ENCODE measurements at regions not wholly inside any gene's neighbourhood (a gene's known extent, or its start where the extent isn't known, plus 50 kb on each side); places are given as distances from the start of the nearest gene placed in this dataset.

DNA sequence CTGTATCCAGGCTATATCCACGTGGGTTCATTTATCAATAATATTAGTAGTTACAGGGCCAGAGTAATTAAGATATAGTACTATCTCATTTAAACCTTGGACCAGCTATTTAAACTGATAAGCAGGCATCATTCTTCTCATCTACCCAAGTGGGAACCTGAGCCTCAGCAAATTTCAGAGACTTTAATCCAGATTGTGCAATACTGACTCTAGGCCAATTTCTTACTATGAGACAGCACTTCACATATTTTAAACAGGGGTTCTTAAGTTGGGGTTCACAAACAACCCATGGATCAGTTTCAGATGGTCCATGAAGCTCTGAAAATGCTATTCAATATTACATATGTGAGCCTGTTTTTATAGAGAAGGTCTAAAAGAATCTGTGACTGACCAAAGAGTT, 302.7 kb upstream of the PSMD7 start:
- Histone ChIP-seq H3K27ac (ENCODE audit: control insufficient read depth, insufficient read depth) (no peak overlapping the region), H3K9me3 (replicated peaks; ENCODE audit: control insufficient read depth, insufficient read depth, low read length) (no peaks in the 10 kb centered on the region), H3K79me2 (ENCODE audit: control insufficient read depth, insufficient read depth, low read length) (no peaks in the 10 kb centered on the region), H4K20me1 (ENCODE audit: control insufficient read depth, insufficient read depth) (no peaks in the 10 kb centered on the region), H3K9ac (ENCODE audit: control insufficient read depth, insufficient read depth, low read length) (no peak overlapping the region), H3K4me2 (ENCODE audit: control insufficient read depth, insufficient read depth) (no peak overlapping the region), H3K36me3 (ENCODE audit: control insufficient read depth in 2 of 2, insufficient read depth in 2 of 2, low read length in 1 of 2) (no peaks in the 10 kb centered on the region), H3K27me3 (replicated peaks in 1 of 2; ENCODE audit: control insufficient read depth in 2 of 2, insufficient read depth in 2 of 2, low read length in 1 of 2) (no peaks in the 10 kb centered on the region; a peak in 1 of 4 replicates), H2AFZ (ENCODE audit: control insufficient read depth, low read depth, low read length) (no peak overlapping the region), H3K4me3 (no peak overlapping the region), H3K4me1 (ENCODE audit: control insufficient read depth, insufficient read depth, low read length) (no peaks in the 10 kb centered on the region)
- 0% methylated on average over 1 of the region's 1 CpG for WGBS (ENCODE audit: insufficient coverage, insufficient replicate concordance, low lambda C conversion rate, missing lambda C conversion rate)
- ChIA-PET CTCF (no interaction called here), POLR2A (no interaction called here), SMC1A (ENCODE audit: uncharacterized antibody, unreplicated experiment) (interaction anchor here (0.9 kb wide), 1 partner anchor 260 kb away, joined by 5 read pairs; no protein-coding TSS in a partner anchor), RAD21 (ENCODE audit: unreplicated experiment) (no interaction called here)
- no TSS peak for BruUV-seq (replicated peaks)
- in situ Hi-C loops (cut with MboI): no loop called here
- intact Hi-C loops (cut with micrococcal nuclease; ENCODE audit: unreplicated experiment): no loop called here
- ATAC-seq: no peak
- DNase-seq (ENCODE audit: low read depth, low spot score): no peak
- no peak for FAIRE-seq
- TF ChIP-seq, protein P1, sequence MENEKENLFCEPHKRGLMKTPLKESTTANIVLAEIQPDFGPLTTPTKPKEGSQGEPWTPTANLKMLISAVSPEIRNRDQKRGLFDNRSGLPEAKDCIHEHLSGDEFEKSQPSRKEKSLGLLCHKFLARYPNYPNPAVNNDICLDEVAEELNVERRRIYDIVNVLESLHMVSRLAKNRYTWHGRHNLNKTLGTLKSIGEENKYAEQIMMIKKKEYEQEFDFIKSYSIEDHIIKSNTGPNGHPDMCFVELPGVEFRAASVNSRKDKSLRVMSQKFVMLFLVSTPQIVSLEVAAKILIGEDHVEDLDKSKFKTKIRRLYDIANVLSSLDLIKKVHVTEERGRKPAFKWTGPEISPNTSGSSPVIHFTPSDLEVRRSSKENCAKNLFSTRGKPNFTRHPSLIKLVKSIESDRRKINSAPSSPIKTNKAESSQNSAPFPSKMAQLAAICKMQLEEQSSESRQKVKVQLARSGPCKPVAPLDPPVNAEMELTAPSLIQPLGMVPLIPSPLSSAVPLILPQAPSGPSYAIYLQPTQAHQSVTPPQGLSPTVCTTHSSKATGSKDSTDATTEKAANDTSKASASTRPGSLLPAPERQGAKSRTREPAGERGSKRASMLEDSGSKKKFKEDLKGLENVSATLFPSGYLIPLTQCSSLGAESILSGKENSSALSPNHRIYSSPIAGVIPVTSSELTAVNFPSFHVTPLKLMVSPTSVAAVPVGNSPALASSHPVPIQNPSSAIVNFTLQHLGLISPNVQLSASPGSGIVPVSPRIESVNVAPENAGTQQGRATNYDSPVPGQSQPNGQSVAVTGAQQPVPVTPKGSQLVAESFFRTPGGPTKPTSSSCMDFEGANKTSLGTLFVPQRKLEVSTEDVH (IDR thresholded peaks at IDR 0.05; ENCODE audit: low read depth, partially characterized antibody): no peak
- TF ChIP-seq SRF (IDR thresholded peaks at IDR 0.05; ENCODE audit: low read depth in 2 of 2, low read length in 2 of 2): no peak
- no peak for TF ChIP-seq NRF1 (conservative IDR thresholded peaks at IDR 0.05; ENCODE audit: low read depth, low read length)
- TF ChIP-seq, protein P2, sequence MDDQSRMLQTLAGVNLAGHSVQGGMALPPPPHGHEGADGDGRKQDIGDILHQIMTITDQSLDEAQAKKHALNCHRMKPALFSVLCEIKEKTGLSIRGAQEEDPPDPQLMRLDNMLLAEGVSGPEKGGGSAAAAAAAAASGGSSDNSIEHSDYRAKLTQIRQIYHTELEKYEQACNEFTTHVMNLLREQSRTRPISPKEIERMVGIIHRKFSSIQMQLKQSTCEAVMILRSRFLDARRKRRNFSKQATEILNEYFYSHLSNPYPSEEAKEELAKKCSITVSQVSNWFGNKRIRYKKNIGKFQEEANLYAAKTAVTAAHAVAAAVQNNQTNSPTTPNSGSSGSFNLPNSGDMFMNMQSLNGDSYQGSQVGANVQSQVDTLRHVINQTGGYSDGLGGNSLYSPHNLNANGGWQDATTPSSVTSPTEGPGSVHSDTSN (IDR thresholded peaks at IDR 0.05; ENCODE audit: insufficient replicate concordance, low read depth, low read length): no peak
- no peak for TF ChIP-seq CBX3 (IDR thresholded peaks at IDR 0.05; ENCODE audit: borderline replicate concordance, low read depth)
- no peak for TF ChIP-seq HDGF (IDR thresholded peaks at IDR 0.05)
- TF ChIP-seq, protein P3, sequence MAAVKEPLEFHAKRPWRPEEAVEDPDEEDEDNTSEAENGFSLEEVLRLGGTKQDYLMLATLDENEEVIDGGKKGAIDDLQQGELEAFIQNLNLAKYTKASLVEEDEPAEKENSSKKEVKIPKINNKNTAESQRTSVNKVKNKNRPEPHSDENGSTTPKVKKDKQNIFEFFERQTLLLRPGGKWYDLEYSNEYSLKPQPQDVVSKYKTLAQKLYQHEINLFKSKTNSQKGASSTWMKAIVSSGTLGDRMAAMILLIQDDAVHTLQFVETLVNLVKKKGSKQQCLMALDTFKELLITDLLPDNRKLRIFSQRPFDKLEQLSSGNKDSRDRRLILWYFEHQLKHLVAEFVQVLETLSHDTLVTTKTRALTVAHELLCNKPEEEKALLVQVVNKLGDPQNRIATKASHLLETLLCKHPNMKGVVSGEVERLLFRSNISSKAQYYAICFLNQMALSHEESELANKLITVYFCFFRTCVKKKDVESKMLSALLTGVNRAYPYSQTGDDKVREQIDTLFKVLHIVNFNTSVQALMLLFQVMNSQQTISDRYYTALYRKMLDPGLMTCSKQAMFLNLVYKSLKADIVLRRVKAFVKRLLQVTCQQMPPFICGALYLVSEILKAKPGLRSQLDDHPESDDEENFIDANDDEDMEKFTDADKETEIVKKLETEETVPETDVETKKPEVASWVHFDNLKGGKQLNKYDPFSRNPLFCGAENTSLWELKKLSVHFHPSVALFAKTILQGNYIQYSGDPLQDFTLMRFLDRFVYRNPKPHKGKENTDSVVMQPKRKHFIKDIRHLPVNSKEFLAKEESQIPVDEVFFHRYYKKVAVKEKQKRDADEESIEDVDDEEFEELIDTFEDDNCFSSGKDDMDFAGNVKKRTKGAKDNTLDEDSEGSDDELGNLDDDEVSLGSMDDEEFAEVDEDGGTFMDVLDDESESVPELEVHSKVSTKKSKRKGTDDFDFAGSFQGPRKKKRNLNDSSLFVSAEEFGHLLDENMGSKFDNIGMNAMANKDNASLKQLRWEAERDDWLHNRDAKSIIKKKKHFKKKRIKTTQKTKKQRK (IDR thresholded peaks at IDR 0.05; ENCODE audit: low read depth, low read length): no peak
- no peak for TF ChIP-seq BRCA1 (IDR thresholded peaks at IDR 0.05; ENCODE audit: low read depth, low read length)
- TF ChIP-seq KLF5 (IDR thresholded peaks at IDR 0.05; ENCODE audit: partially characterized antibody): no peak
- TF ChIP-seq MEF2B (IDR thresholded peaks at IDR 0.05; ENCODE audit: partially characterized antibody, poor library complexity, severe bottlenecking): no peak
- no peak for TF ChIP-seq RB1 (IDR thresholded peaks at IDR 0.05; ENCODE audit: borderline replicate concordance)
- TF ChIP-seq RCOR1 (conservative IDR thresholded peaks at IDR 0.05; ENCODE audit: low read depth, low read length): no peak
- TF ChIP-seq KDM1A (IDR thresholded peaks at IDR 0.05; ENCODE audit: borderline replicate concordance): no peak
- TF ChIP-seq CHD4 (IDR thresholded peaks at IDR 0.05): no peak
- TF ChIP-seq, protein P4, sequence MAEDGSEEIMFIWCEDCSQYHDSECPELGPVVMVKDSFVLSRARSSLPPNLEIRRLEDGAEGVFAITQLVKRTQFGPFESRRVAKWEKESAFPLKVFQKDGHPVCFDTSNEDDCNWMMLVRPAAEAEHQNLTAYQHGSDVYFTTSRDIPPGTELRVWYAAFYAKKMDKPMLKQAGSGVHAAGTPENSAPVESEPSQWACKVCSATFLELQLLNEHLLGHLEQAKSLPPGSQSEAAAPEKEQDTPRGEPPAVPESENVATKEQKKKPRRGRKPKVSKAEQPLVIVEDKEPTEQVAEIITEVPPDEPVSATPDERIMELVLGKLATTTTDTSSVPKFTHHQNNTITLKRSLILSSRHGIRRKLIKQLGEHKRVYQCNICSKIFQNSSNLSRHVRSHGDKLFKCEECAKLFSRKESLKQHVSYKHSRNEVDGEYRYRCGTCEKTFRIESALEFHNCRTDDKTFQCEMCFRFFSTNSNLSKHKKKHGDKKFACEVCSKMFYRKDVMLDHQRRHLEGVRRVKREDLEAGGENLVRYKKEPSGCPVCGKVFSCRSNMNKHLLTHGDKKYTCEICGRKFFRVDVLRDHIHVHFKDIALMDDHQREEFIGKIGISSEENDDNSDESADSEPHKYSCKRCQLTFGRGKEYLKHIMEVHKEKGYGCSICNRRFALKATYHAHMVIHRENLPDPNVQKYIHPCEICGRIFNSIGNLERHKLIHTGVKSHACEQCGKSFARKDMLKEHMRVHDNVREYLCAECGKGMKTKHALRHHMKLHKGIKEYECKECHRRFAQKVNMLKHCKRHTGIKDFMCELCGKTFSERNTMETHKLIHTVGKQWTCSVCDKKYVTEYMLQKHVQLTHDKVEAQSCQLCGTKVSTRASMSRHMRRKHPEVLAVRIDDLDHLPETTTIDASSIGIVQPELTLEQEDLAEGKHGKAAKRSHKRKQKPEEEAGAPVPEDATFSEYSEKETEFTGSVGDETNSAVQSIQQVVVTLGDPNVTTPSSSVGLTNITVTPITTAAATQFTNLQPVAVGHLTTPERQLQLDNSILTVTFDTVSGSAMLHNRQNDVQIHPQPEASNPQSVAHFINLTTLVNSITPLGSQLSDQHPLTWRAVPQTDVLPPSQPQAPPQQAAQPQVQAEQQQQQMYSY (CRISPR knock-in tag; IDR thresholded peaks at IDR 0.05): no peak
